ENCODE measurements at regions not wholly inside any gene's neighbourhood (a gene's known extent, or its start where the extent isn't known, plus 50 kb on each side); places are given as distances from the start of the nearest gene placed in this dataset.

- no peak for TF ChIP-seq CTCF (IDR thresholded peaks at IDR 0.05; ENCODE audit: extremely low read depth, missing control alignments)
- DNase-seq (ENCODE audit: low spot score) = no peak
These were observed 79.5 kb upstream of the SLC8A1 start for GRCh38 chr2:40531359-40531758.

- no peak for DNase-seq (ENCODE audit: low spot score)
These were observed 82.6 kb upstream of the SLC8A1 start for GRCh38 chr2:40534528-40534927.

DNA sequence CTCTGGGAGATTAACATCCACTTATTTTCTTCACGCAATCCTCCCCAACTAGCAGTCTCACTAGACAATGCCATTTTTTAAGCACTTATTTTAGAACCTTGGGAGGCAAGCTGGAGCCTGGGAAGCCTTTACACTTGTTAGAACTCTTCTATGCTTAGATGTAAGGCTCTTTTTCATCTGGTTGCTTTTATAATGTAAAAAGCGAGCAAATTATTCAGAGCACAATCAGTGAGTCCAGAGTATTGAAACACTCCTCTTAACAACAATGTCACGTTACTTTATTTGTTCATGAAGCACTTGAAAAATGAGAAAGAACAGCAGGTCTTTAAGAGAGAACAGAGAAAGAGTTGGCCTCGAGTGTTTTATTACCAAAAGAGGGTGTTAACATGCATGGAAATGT, 84.1 kb upstream of the SLC8A1 start:
- no peak for DNase-seq (ENCODE audit: low spot score)
- no peak for TF ChIP-seq CTCF (IDR thresholded peaks at IDR 0.05; ENCODE audit: extremely low read depth, missing control alignments)

More at GRCh38 chr2:40534528-40534927, 82.6 kb upstream of the SLC8A1 start:
- no peak for TF ChIP-seq CTCF (IDR thresholded peaks at IDR 0.05; ENCODE audit: extremely low read depth, missing control alignments)

DNA sequence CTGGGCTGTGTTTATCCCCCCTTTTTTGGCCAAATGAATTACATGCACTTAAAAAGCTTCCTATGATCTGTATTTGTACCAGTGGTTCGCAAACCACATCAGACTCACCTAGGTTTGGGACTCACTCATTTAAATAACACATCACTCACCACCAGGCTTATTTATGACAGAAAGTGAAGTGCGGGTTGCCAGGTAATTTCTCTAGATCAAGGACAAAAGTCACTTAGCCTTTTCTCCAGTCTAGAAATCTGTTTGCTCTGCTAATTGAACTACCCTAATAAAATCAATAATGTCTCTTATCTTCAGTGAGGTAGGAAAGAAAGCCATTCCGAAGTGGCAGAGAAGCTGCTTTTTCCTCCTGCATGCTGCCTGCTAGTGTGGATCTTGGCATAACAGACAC, 88.1 kb upstream of the SLC8A1 start:
- TF ChIP-seq CTCF (IDR thresholded peaks at IDR 0.05; ENCODE audit: extremely low read depth, missing control alignments) = no peak
- no peak for DNase-seq (ENCODE audit: low spot score)

GRCh38 chr2:40543381-40543780, 91.5 kb upstream of the SLC8A1 start:
- no peak for DNase-seq (ENCODE audit: low spot score)
- TF ChIP-seq CTCF (IDR thresholded peaks at IDR 0.05; ENCODE audit: extremely low read depth, missing control alignments) = no peak

GRCh38 chr2:40544072-40544471, 92.2 kb upstream of the SLC8A1 start:
- no peak for TF ChIP-seq CTCF (IDR thresholded peaks at IDR 0.05; ENCODE audit: extremely low read depth, missing control alignments)
- no peak for DNase-seq (ENCODE audit: low spot score)

GRCh38 chr2:40545645-40546044, 93.8 kb upstream of the SLC8A1 start:
- TF ChIP-seq CTCF (IDR thresholded peaks at IDR 0.05; ENCODE audit: extremely low read depth, missing control alignments) = no peak
- DNase-seq (ENCODE audit: low spot score) = no peak

Measured in GM20000 (cell line).